ENCODE measurements at regions not wholly inside any gene's neighbourhood (a gene's known extent, or its start where the extent isn't known, plus 50 kb on each side); places are given as distances from the start of the nearest gene placed in this dataset.

- ChIA-PET CTCF (no interaction called here), POLR2A (ENCODE audit: low non-redundant PET) (no interaction called here)
- BruUV-seq (replicated peaks) = no TSS peak
Observed at GRCh38 chr3:182440101-182440500, 353.2 kb upstream of the ATP11B start.

GRCh38 chr3:182445576-182445975, 347.7 kb upstream of the ATP11B start:
- POLR2A ChIA-PET (ENCODE audit: low non-redundant PET) = no interaction called here

More at GRCh38 chr3:182440101-182440500, 353.2 kb upstream of the ATP11B start:
- no peak for DNase-seq (ENCODE audit: low spot score)
- Histone ChIP-seq H3K9me3 (ENCODE audit: low read depth, low read length, poor library complexity, severe bottlenecking) (no peaks in the 10 kb centered on the region), H3K4me3 (ENCODE audit: low read depth, low read length, poor library complexity, severe bottlenecking) (no peak overlapping the region), H3K4me1 (ENCODE audit: insufficient read depth, low read length, poor library complexity, severe bottlenecking) (no peaks in the 10 kb centered on the region), H3K27me3 (replicated peaks; ENCODE audit: insufficient read depth, low read depth, low read length, poor library complexity) (peaks cover 2% of the 10 kb centered on the region), H3K36me3 (ENCODE audit: insufficient read depth, low read length, poor library complexity, severe bottlenecking) (no peaks in the 10 kb centered on the region), H3K27ac (ENCODE audit: low read depth, low read length, poor library complexity, severe bottlenecking) (no peak overlapping the region)
- intact Hi-C loops (cut with micrococcal nuclease; ENCODE audit: unreplicated experiment) = no loop called here
- no peak for TF ChIP-seq EZH2 (IDR thresholded peaks at IDR 0.05; ENCODE audit: borderline replicate concordance, low read depth, low read length, poor library complexity, severe bottlenecking)
- TF ChIP-seq CTCF (conservative IDR thresholded peaks at IDR 0.05; ENCODE audit: low read depth, low read length) = no peak

GRCh38 chr3:182450942-182451787, 342.1 kb upstream of the ATP11B start:
- Histone ChIP-seq H3K27ac (ENCODE audit: low read depth, low read length, poor library complexity, severe bottlenecking) (no peak overlapping the region), H3K27me3 (replicated peaks; ENCODE audit: insufficient read depth, low read depth, low read length, poor library complexity) (no peaks in the 10 kb centered on the region), H3K9me3 (ENCODE audit: low read depth, low read length, poor library complexity, severe bottlenecking) (no peaks in the 10 kb centered on the region), H3K36me3 (ENCODE audit: insufficient read depth, low read length, poor library complexity, severe bottlenecking) (no peaks in the 10 kb centered on the region), H3K4me1 (ENCODE audit: insufficient read depth, low read length, poor library complexity, severe bottlenecking) (no peaks in the 10 kb centered on the region), H3K4me3 (ENCODE audit: low read depth, low read length, poor library complexity, severe bottlenecking) (no peak overlapping the region)
- no peak for DNase-seq (ENCODE audit: low spot score)
- POLR2A ChIA-PET (ENCODE audit: low non-redundant PET) = interaction anchor here (0.7 to 0.8 kb wide), 2 partner anchors 463 to 1416 kb away, joined by 3 to 4 read pairs; no protein-coding TSS in a partner anchor
- CTCF ChIA-PET = no interaction called here
- BruUV-seq (replicated peaks) = no TSS peak
- intact Hi-C loops (cut with micrococcal nuclease; ENCODE audit: unreplicated experiment) = no loop called here
- TF ChIP-seq CTCF (conservative IDR thresholded peaks at IDR 0.05; ENCODE audit: low read depth, low read length) = no peak

More at GRCh38 chr3:182445576-182445975, 347.7 kb upstream of the ATP11B start:
- BruUV-seq (replicated peaks) = no TSS peak
- no peak for DNase-seq (ENCODE audit: low spot score)
- no peaks in the 10 kb centered on the region for H3K9me3 ChIP-seq (ENCODE audit: low read depth, low read length, poor library complexity, severe bottlenecking)
- no peaks in the 10 kb centered on the region for H3K27me3 ChIP-seq (replicated peaks; ENCODE audit: insufficient read depth, low read depth, low read length, poor library complexity)
- no peak overlapping the region for H3K27ac ChIP-seq (ENCODE audit: low read depth, low read length, poor library complexity, severe bottlenecking)
- intact Hi-C loops (cut with micrococcal nuclease; ENCODE audit: unreplicated experiment) = no loop called here
- TF ChIP-seq EZH2 (IDR thresholded peaks at IDR 0.05; ENCODE audit: borderline replicate concordance, low read depth, low read length, poor library complexity, severe bottlenecking) (no peak), CTCF (conservative IDR thresholded peaks at IDR 0.05; ENCODE audit: low read depth, low read length) (no peak)
- no peak overlapping the region for H3K4me3 ChIP-seq (ENCODE audit: low read depth, low read length, poor library complexity, severe bottlenecking)
- H3K4me1 ChIP-seq (ENCODE audit: insufficient read depth, low read length, poor library complexity, severe bottlenecking) = no peaks in the 10 kb centered on the region
- CTCF ChIA-PET = no interaction called here
- H3K36me3 ChIP-seq (ENCODE audit: insufficient read depth, low read length, poor library complexity, severe bottlenecking) = no peaks in the 10 kb centered on the region
